ENCODE measurements at regions not wholly inside any gene's neighbourhood (a gene's known extent, or its start where the extent isn't known, plus 50 kb on each side); places are given as distances from the start of the nearest gene placed in this dataset.

GRCh38 chr6:156601152-156602065 lies 175.8 kb upstream of the ARID1B start:
- peak overlapping the region in 6 of 8 donors; percentile 16 to 65 (median 34) for H3K4me3 Mint-ChIP-seq
- peak overlapping the region in 1 of 6 donors; percentile 4 for H3K27ac Mint-ChIP-seq
- DNase-seq (no peak), ATAC-seq (ENCODE audit: low read depth in 2 of 2) (no peak)
- peaks cover 12 to 25% (median 23%) of the 10 kb centered on the region in 3 donors for H3K4me1 Mint-ChIP-seq
- H3K36me3 Mint-ChIP-seq, result peaks cover 0 to 7% of the 10 kb centered on the region in 2 donors
- peaks cover 0 to 11% (median 4%) of the 10 kb centered on the region in 7 donors for H3K9me3 Mint-ChIP-seq
- H3K27me3 Mint-ChIP-seq, result peaks cover 9 to 31% (median 27%) of the 10 kb centered on the region in 3 donors

GRCh38 chr6:156600678-156601077 lies 176.5 kb upstream of the ARID1B start:
- H3K27me3 Mint-ChIP-seq, result peaks cover 9 to 31% (median 27%) of the 10 kb centered on the region in 3 donors
- no peak for ATAC-seq (ENCODE audit: low read depth in 2 of 2)
- no peak overlapping the region for H3K4me3 Mint-ChIP-seq

DNA sequence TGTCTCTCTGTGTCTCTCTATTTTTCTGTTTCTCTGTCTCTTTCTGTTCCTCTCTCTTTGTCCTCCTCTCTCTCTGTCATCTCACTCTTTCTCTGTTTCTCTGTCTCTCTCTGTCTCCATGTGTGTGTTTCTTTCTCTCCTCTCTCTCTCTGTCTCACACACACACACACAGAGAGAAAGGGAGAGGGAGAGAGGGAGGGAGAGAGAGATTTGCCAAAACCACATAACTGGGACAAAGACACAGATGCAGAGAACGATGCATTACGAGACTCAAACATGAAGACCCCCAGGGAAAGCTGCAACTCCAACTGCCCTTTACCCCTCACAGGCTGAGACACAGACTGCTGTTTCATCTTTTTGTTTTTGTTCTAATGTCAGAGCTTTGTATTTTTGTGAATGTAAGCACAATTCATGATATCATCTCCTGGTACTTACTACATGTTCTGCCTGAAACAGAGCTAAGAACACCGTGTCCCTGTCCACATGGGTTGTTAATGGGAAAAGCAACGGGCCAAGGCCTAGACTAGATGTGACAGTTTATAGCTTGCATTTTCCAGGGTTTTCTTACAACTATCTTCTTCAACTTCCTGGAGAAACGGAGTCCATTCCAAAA lies 177.1 kb upstream of the ARID1B start:
- DNase-seq (no peak), ATAC-seq (ENCODE audit: low read depth in 2 of 2) (no peak)
- Mint-ChIP-seq H3K27ac (peak overlapping the region in 1 of 6 donors; percentile 34), H3K9me3 (peaks cover 0 to 6% (median 4%) of the 10 kb centered on the region in 7 donors), H3K4me1 (peaks cover 12 to 25% (median 23%) of the 10 kb centered on the region in 3 donors), H3K27me3 (peaks cover 9 to 31% (median 27%) of the 10 kb centered on the region in 3 donors), H3K4me3 (no peak overlapping the region), H3K36me3 (no peaks in the 10 kb centered on the region)

More at GRCh38 chr6:156600678-156601077, 176.5 kb upstream of the ARID1B start:
- peaks cover 0 to 8% (median 4%) of the 10 kb centered on the region in 7 donors for H3K9me3 Mint-ChIP-seq
- no peak for DNase-seq
- H3K4me1 Mint-ChIP-seq, result peaks cover 12 to 25% (median 23%) of the 10 kb centered on the region in 3 donors
- H3K27ac Mint-ChIP-seq, result peak overlapping the region in 1 of 6 donors; percentile 6
- peaks cover 0 to 2% of the 10 kb centered on the region in 2 donors for H3K36me3 Mint-ChIP-seq

GRCh38 chr6:156599366-156599765 lies 177.8 kb upstream of the ARID1B start:
- Mint-ChIP-seq H3K9me3 (peaks cover 0 to 2% (median 0%) of the 10 kb centered on the region in 7 donors), H3K4me1 (peaks cover 12 to 25% (median 23%) of the 10 kb centered on the region in 3 donors), H3K27ac (peak overlapping the region in 1 of 6 donors; percentile 4), H3K4me3 (peak overlapping the region in 1 of 8 donors; percentile 2), H3K36me3 (no peaks in the 10 kb centered on the region), H3K27me3 (peaks cover 9 to 31% (median 27%) of the 10 kb centered on the region in 3 donors)
- ATAC-seq (ENCODE audit: low read depth in 2 of 2) (no peak), DNase-seq (no peak)

DNA sequence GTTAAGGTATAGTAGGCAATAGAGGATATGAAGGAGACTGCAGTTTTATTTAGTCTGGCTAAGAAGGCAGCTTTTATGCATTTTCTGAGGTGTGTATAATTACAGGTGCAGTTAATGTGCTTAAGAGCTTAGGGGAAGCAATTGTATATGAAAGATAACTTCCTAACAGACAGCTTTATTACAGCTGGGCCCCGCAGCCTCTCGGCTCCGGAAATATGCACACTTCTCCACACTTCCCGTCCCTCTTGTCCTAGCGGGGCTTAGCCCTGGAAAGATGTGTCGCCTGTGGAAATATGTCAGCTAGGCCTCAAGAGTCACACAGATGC lies 178.4 kb upstream of the ARID1B start:
- Mint-ChIP-seq H3K36me3 (peaks cover 0 to 3% of the 10 kb centered on the region in 2 donors), H3K27ac (peak overlapping the region in 2 of 6 donors; percentile 31 to 57), H3K4me1 (peaks cover 12 to 25% (median 23%) of the 10 kb centered on the region in 3 donors), H3K4me3 (peak overlapping the region in 4 of 8 donors; percentile 2 to 80 (median 34)), H3K9me3 (peaks cover 0 to 4% (median 2%) of the 10 kb centered on the region in 7 donors), H3K27me3 (peaks cover 9 to 31% (median 27%) of the 10 kb centered on the region in 3 donors)
- DNase-seq (no peak), ATAC-seq (ENCODE audit: low read depth in 2 of 2) (peak in 1 of 2 donors; percentile 16)

- Mint-ChIP-seq H3K27ac (peak overlapping the region in 3 of 6 donors; percentile 21 to 57 (median 31)), H3K4me1 (peaks cover 12 to 25% (median 23%) of the 10 kb centered on the region in 3 donors), H3K9me3 (peaks cover 0 to 6% (median 2%) of the 10 kb centered on the region in 7 donors), H3K4me3 (peak overlapping the region in 5 of 8 donors; percentile 2 to 70 (median 34)), H3K27me3 (peaks cover 9 to 31% (median 27%) of the 10 kb centered on the region in 3 donors), H3K36me3 (peaks cover 0 to 4% of the 10 kb centered on the region in 2 donors)
- ATAC-seq (ENCODE audit: low read depth in 2 of 2) (no peak), DNase-seq (no peak)
Measured at GRCh38 chr6:156598071-156598854, 178.9 kb upstream of the ARID1B start.

- peaks cover 0 to 4% of the 10 kb centered on the region in 2 donors for H3K36me3 Mint-ChIP-seq
- ATAC-seq (ENCODE audit: low read depth in 2 of 2) (no peak), DNase-seq (no peak)
- peaks cover 9 to 26% (median 24%) of the 10 kb centered on the region in 3 donors for H3K27me3 Mint-ChIP-seq
- H3K27ac Mint-ChIP-seq, result peak overlapping the region in 2 of 6 donors; percentile 22 to 35
- H3K4me3 Mint-ChIP-seq, result no peak overlapping the region
- peaks cover 0 to 6% (median 2%) of the 10 kb centered on the region in 7 donors for H3K9me3 Mint-ChIP-seq
- H3K4me1 Mint-ChIP-seq, result peaks cover 12 to 23% (median 21%) of the 10 kb centered on the region in 3 donors
Measured at GRCh38 chr6:156597095-156597494, 180.1 kb upstream of the ARID1B start.

DNA sequence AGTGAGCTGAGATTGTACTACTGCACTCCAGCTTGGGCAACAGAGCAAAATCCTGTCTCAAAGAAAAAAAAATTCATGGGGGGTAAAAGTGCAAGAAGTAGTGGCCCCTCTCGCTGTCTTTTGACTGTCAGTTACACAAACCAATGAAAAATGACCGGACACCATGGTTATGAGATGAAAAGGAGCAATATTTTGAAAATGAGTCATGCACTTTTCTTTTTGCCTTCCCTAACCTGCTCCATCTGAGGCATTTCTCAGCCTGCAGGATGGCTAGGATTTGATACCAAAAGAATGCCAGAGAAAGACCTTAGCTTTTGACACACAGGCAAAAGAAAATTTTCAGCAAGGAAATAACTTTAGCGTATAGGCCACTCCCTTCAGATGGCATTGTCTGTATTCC lies 181.7 kb upstream of the ARID1B start:
- H3K27me3 Mint-ChIP-seq, result peaks cover 9 to 21% (median 20%) of the 10 kb centered on the region in 3 donors
- H3K27ac Mint-ChIP-seq, result no peak overlapping the region
- H3K36me3 Mint-ChIP-seq, result peaks cover 0 to 7% of the 10 kb centered on the region in 2 donors
- DNase-seq, result no peak
- H3K4me3 Mint-ChIP-seq, result no peak overlapping the region
- H3K9me3 Mint-ChIP-seq, result peaks cover 0 to 6% (median 2%) of the 10 kb centered on the region in 7 donors
- ATAC-seq (ENCODE audit: low read depth in 2 of 2), result no peak
- H3K4me1 Mint-ChIP-seq, result peaks cover 12 to 16% (median 14%) of the 10 kb centered on the region in 3 donors

- DNase-seq, result no peak
- H3K27ac Mint-ChIP-seq, result peak overlapping the region in 1 of 6 donors; percentile 54
Measured at GRCh38 chr6:156593893-156594292, 183.3 kb upstream of the ARID1B start.

DNA sequence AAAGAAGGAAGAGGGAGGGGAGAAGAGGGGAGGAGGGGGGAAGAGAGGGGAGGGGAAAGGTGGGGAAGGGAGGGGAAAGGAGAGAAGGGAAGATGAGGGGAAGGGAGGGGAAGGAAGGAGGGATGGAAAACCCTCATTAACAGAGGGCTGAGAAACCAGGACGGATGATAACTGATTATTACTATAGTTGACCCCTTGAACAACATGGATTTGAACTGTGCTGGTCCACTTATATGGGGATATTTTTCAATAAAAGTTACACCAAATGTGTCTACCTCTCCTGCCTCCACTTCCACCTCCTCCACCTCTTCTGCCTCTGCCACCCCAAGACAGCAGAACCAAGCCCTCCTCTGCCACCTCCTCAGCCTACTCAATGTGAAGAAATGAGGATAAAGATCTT lies 184.1 kb upstream of the ARID1B start:
- no peak for DNase-seq
- no peak overlapping the region for H3K4me3 Mint-ChIP-seq
- peaks cover 0 to 7% of the 10 kb centered on the region in 2 donors for H3K36me3 Mint-ChIP-seq
- no peak for ATAC-seq (ENCODE audit: low read depth in 2 of 2)
- H3K4me1 Mint-ChIP-seq, result peaks cover 2 to 4% (median 2%) of the 10 kb centered on the region in 3 donors
- H3K27me3 Mint-ChIP-seq, result peaks cover 2 to 13% (median 8%) of the 10 kb centered on the region in 3 donors
- peaks cover 0 to 6% (median 2%) of the 10 kb centered on the region in 7 donors for H3K9me3 Mint-ChIP-seq
- no peak overlapping the region for H3K27ac Mint-ChIP-seq

More at GRCh38 chr6:156593893-156594292, 183.3 kb upstream of the ARID1B start:
- no peak for ATAC-seq (ENCODE audit: low read depth in 2 of 2)
- H3K9me3 Mint-ChIP-seq, result peaks cover 0 to 6% (median 2%) of the 10 kb centered on the region in 7 donors
- peaks cover 3 to 20% (median 8%) of the 10 kb centered on the region in 3 donors for H3K27me3 Mint-ChIP-seq
- H3K4me3 Mint-ChIP-seq, result no peak overlapping the region
- H3K36me3 Mint-ChIP-seq, result peaks cover 0 to 7% of the 10 kb centered on the region in 2 donors
- H3K4me1 Mint-ChIP-seq, result peaks cover 10 to 12% (median 10%) of the 10 kb centered on the region in 3 donors

- Mint-ChIP-seq H3K27ac (no peak overlapping the region), H3K4me3 (peak overlapping the region in 1 of 8 donors; percentile 43), H3K27me3 (no peaks in the 10 kb centered on the region), H3K9me3 (peaks cover 0 to 6% (median 3%) of the 10 kb centered on the region in 7 donors), H3K4me1 (no peaks in the 10 kb centered on the region), H3K36me3 (peaks cover 0 to 7% of the 10 kb centered on the region in 2 donors)
- DNase-seq (no peak), ATAC-seq (ENCODE audit: low read depth in 2 of 2) (no peak)
Measured at GRCh38 chr6:156590482-156590881, 186.7 kb upstream of the ARID1B start.

- H3K36me3 Mint-ChIP-seq, result peaks cover 0 to 7% of the 10 kb centered on the region in 2 donors
- H3K27ac Mint-ChIP-seq, result no peak overlapping the region
- no peak overlapping the region for H3K4me3 Mint-ChIP-seq
- ATAC-seq (ENCODE audit: low read depth in 2 of 2), result no peak
- no peaks in the 10 kb centered on the region for H3K4me1 Mint-ChIP-seq
- no peaks in the 10 kb centered on the region for H3K27me3 Mint-ChIP-seq
- no peak for DNase-seq
- H3K9me3 Mint-ChIP-seq, result peaks cover 0 to 7% (median 3%) of the 10 kb centered on the region in 7 donors
Measured at GRCh38 chr6:156589281-156589680, 187.9 kb upstream of the ARID1B start.

All from naive B cell (primary cell).